Testis (tissue), 2 donors: ENCODE measurements at regions not wholly inside any gene's neighbourhood (a gene's known extent, or its start where the extent isn't known, plus 50 kb on each side); places are given as distances from the start of the nearest gene placed in this dataset.

ENCODE experiments used
- DNase-seq: peaks from one replicate; pipeline ENCODE4 v3.0.0-alpha.2; 2019
- H3K27ac ChIP-seq, 2 donors: fragments of 200-600 bp; sonication (generic); one replicate each; pipeline ENCODE4 v1.5.1; 2019
- H3K27me3 ChIP-seq: fragments of 200-600 bp; sonication (generic); one replicate; pipeline ENCODE4 v1.5.1; 2019
- H3K36me3 ChIP-seq: fragments of 200-600 bp; sonication (generic); one replicate; pipeline ENCODE4 v1.5.1; 2017; ENCODE audit warnings: low read depth; ENCODE audit errors: missing control alignments
- H3K4me1 ChIP-seq: fragments of 200-600 bp; sonication (generic); one replicate; pipeline ENCODE4 v1.5.1; 2019
- H3K4me3 ChIP-seq, 2 donors: fragments of 200-600 bp; sonication (generic); one replicate each; pipeline ENCODE4 v1.5.1; 2017 to 2019
- H3K9me3 ChIP-seq: fragments of 200-600 bp; sonication (generic); one replicate; pipeline ENCODE4 v1.5.1; 2017
- POLR2A ChIP-seq: fragments of 450-650 bp; IDR thresholded peaks from one replicate; pipeline ENCODE4 v1.6.1; 2017; ENCODE audit warnings: antibody characterized with exemption, mild to moderate bottlenecking, moderate library complexity
- WGBS, 2 donors: methylation state at CpG; one replicate each; pipeline ENCODE4 v1.1.5; 2018; 5-methylcytosine and 5-hydroxymethylcytosine counted together
- intact Hi-C: fragments of 100-400 bp; cut with DNase I; formaldehyde crosslinking; loops from one replicate; pipeline ENCODE4 v1.15.1; 2023; ENCODE audit warnings: low total_unique reads
- TF ChIP-seq, protein P1 (sequence below), 3 experiments: fragments of 450-650 bp in 2 of 3; fragments of 200-600 bp in 1 of 3; sonication (generic) in 1 of 3; IDR thresholded peaks; one replicate each; pipeline ENCODE4 v1.5.1; 2016 to 2019; ENCODE audit warnings: antibody characterized with exemption in 3 of 3, mild to moderate bottlenecking in 2 of 3, moderate library complexity in 1 of 3

GRCh38 chr3:70640481-70640880 lies 328.0 kb upstream of the MDFIC2 start:
- DNase-seq = no peak
- TF ChIP-seq, protein P1, sequence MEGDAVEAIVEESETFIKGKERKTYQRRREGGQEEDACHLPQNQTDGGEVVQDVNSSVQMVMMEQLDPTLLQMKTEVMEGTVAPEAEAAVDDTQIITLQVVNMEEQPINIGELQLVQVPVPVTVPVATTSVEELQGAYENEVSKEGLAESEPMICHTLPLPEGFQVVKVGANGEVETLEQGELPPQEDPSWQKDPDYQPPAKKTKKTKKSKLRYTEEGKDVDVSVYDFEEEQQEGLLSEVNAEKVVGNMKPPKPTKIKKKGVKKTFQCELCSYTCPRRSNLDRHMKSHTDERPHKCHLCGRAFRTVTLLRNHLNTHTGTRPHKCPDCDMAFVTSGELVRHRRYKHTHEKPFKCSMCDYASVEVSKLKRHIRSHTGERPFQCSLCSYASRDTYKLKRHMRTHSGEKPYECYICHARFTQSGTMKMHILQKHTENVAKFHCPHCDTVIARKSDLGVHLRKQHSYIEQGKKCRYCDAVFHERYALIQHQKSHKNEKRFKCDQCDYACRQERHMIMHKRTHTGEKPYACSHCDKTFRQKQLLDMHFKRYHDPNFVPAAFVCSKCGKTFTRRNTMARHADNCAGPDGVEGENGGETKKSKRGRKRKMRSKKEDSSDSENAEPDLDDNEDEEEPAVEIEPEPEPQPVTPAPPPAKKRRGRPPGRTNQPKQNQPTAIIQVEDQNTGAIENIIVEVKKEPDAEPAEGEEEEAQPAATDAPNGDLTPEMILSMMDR (IDR thresholded peaks at IDR 0.05) = no peak
- no peak for TF ChIP-seq POLR2A
- H3K4me3 ChIP-seq = no peak overlapping the region
- H3K27ac ChIP-seq = no peak overlapping the region
- intact Hi-C loops = no loop called here
- no peaks in the 10 kb centered on the region for H3K36me3 ChIP-seq
- H3K4me1 ChIP-seq = no peaks in the 10 kb centered on the region
- no peaks in the 10 kb centered on the region for H3K9me3 ChIP-seq
- no peaks in the 10 kb centered on the region for H3K27me3 ChIP-seq

DNA sequence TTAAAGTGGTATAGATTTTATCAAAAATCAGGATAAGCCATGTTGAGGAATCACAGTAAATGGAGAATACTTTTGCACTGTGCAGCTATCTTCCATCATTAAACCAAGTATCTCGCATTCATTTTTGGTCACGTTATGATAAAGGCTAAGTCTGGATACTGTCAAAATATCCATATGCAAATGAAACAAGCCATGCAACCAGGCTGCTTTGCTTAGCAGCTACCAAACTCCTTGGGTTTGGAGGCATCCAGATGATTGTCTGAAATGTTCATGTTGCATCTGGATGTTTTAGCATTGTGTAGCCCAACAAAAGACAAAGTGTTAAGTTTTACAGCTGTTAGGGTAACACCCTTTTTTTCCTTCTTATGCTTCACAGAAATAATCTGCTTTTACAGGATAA lies 322.9 kb upstream of the MDFIC2 start:
- Histone ChIP-seq H3K4me1 (no peaks in the 10 kb centered on the region), H3K27ac (no peak overlapping the region), H3K4me3 (no peak overlapping the region), H3K9me3 (no peaks in the 10 kb centered on the region), H3K27me3 (no peaks in the 10 kb centered on the region), H3K36me3 (no peaks in the 10 kb centered on the region)
- DNase-seq = no peak
- WGBS, 2 donors = 58 to 61% methylated on average over 2 of the region's 2 CpGs
- TF ChIP-seq POLR2A = no peak
- TF ChIP-seq, protein P1 (IDR thresholded peaks at IDR 0.05) = no peak
- intact Hi-C loops = no loop called here

GRCh38 chr3:70631716-70632307 lies 319.4 kb upstream of the MDFIC2 start:
- Histone ChIP-seq H3K27me3 (no peaks in the 10 kb centered on the region), H3K36me3 (no peaks in the 10 kb centered on the region), H3K9me3 (no peaks in the 10 kb centered on the region), H3K27ac (no peak overlapping the region), H3K4me3 (no peak overlapping the region), H3K4me1 (no peaks in the 10 kb centered on the region)
- no peak for DNase-seq
- intact Hi-C loops = no loop called here
- 67 to 75% methylated on average over 4 of the region's 4 CpGs for WGBS, 2 donors
- TF ChIP-seq, protein P1 (IDR thresholded peaks at IDR 0.05) = no peak
- no peak for TF ChIP-seq POLR2A

DNA sequence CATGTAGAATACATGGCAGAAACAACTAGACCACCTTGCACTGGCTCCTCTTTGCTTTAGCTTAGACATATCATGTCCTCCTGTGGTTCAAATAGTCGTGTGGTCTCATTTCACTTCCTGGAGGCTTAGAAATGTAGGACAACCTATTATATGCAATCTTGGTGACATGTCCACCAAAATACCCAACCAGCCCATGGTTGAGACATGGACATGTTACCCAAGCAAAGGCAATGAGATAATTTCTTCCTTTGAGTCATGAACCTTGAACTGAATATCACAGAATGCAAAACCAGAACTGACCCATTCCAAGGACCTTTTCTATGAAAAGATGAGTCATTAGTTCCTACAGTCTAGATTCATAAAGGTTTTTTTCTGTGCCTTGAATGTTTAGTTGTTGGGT lies 309.0 kb upstream of the MDFIC2 start:
- H3K4me1 ChIP-seq = no peaks in the 10 kb centered on the region
- no peak overlapping the region for H3K27ac ChIP-seq
- 81 to 83% methylated on average over 1 of the region's 1 CpG for WGBS, 2 donors
- H3K4me3 ChIP-seq = no peak overlapping the region
- no peak for DNase-seq
- no peaks in the 10 kb centered on the region for H3K27me3 ChIP-seq
- H3K36me3 ChIP-seq = no peaks in the 10 kb centered on the region
- TF ChIP-seq, protein P1 (IDR thresholded peaks at IDR 0.05) = no peak
- no peak for TF ChIP-seq POLR2A
- intact Hi-C loops = no loop called here
- no peaks in the 10 kb centered on the region for H3K9me3 ChIP-seq

DNA sequence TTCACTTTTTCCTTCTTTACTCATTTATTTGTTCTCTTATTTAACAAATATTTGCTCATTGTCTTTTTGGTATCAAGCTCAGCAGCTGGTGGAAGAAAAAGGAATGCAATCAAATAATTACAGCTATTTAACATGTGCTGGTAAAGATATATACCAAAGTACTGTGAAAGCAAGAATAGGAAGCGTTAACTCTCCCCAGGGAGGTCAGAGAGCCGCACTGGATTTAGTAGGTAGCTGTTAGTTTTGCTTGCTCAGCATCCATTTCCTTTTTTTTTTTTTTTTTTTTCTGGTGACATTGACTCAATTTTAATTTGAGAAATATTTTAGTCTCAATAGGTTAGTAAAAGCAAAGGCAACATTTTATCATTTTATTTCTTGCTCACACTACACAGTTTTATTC lies 308.5 kb upstream of the MDFIC2 start:
- intact Hi-C loops = no loop called here
- TF ChIP-seq, protein P1 (IDR thresholded peaks at IDR 0.05) = no peak
- no peak for TF ChIP-seq POLR2A
- H3K4me1 ChIP-seq = no peaks in the 10 kb centered on the region
- no peaks in the 10 kb centered on the region for H3K9me3 ChIP-seq
- H3K36me3 ChIP-seq = no peaks in the 10 kb centered on the region
- no peak for DNase-seq
- H3K27ac ChIP-seq = no peak overlapping the region
- H3K4me3 ChIP-seq = no peak overlapping the region
- no peaks in the 10 kb centered on the region for H3K27me3 ChIP-seq
- 60 to 72% methylated on average over 2 of the region's 2 CpGs for WGBS, 2 donors
